COLO668 (cell line): ENCODE measurements at regions not wholly inside any gene's neighbourhood (a gene's known extent, or its start where the extent isn't known, plus 50 kb on each side); places are given as distances from the start of the nearest gene placed in this dataset.
"Not testable (repeated sequence)": the region's sequence is repeated elsewhere in the genome, so short reads cannot be mapped to it uniquely, and the experiment has no call there.

Experiments used
- DNase-seq: peaks from one replicate; lab custom pipeline; 2025; ENCODE audit not compliant: unreplicated experiment; lab: John Stamatoyannopoulos, UW

DNA sequence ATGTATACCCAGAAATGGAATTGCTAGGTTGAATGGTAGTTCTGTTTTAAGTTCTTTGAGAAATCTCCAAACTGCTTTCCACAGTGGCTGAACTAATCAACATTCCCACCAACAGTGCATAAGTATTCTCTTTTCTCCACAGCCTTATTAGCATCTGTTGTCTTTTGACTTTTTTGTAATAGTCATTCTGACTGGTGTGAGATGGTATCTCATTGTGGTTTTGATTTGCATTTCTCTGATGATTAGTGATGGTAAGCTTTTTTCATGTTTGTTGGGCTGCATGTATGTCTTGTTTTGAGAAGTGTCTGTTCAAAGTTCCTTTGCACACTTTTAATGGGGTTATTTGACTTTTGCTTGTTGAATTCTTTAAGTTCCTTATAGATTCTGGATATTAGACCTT, 52.4 kb upstream of the EHHADH start:
- not testable (repeated sequence) for DNase-seq

GRCh38 chr3:185306847-185307246, 53.0 kb upstream of the EHHADH start:
- no peak for DNase-seq

- DNase-seq: peak; percentile 33
Measured at GRCh38 chr3:185308126-185308754, 54.4 kb upstream of the EHHADH start.

GRCh38 chr3:185309302-185309701, 53.6 kb upstream of the MAP3K13 start:
- DNase-seq: no peak

DNA sequence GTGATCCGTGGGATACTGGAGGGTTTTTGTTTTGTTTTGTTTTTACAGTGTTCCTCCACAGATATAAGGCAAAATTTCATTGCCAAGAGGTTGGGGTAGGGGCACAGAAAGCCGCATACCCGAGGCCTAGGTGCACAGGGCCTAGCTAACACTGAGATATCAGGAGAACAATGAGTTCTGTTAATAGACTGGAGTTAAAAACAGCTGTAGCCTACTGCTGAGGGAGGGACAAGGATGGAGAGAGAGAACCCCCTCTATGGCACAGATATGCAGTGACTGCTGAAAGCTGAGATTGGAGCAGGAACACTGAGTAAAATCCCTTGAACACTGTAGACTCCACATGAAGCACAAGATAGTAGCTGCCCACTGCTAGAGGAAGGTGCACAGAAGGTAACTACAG, 53.1 kb upstream of the MAP3K13 start:
- no peak for DNase-seq

GRCh38 chr3:185311991-185312390, 50.9 kb upstream of the MAP3K13 start:
- no peak for DNase-seq
